HEK293 (cell line): ENCODE measurements at regions not wholly inside any gene's neighbourhood (a gene's known extent, or its start where the extent isn't known, plus 50 kb on each side); places are given as distances from the start of the nearest gene placed in this dataset.

Experiments used
- CTCF ChIA-PET: fragments of 350-600 bp; formaldehyde crosslinking; extraction: SDS; loops from one replicate; lab custom pipeline; 2021; ENCODE audit warnings: antibody characterized with exemption; lab: Yijun Ruan, JAX
- POLR2A ChIA-PET: fragments of 300-600 bp; formaldehyde crosslinking; extraction: SDS; loops from one replicate; lab custom pipeline; 2020; ENCODE audit warnings: antibody characterized with exemption, inconsistent platforms; lab: Yijun Ruan, JAX
- H3K27ac ChIP-seq: fragments of 200-500 bp; sonication (Bioruptor generic); 2 replicates; pipeline ENCODE4 v1.5.1; 2014; ENCODE audit warnings: low read depth, low read length, control low read depth, inconsistent platforms; ENCODE audit errors: extremely low read depth
- H3K36me3 ChIP-seq, 2 experiments: fragments of 200-500 bp in 1 of 2; sonication (Bioruptor generic) in 1 of 2; 1 replicate in 1 of 2; 2 replicates in 1 of 2; pipeline ENCODE4 v1.5.1; 2014 to 2017; ENCODE audit warnings: inconsistent platforms in 2 of 2, low read length in 2 of 2; ENCODE audit not compliant: control insufficient read depth in 2 of 2, insufficient read depth in 1 of 2
- H3K4me1 ChIP-seq: fragments of 200-500 bp; sonication (Bioruptor generic); 2 replicates; pipeline ENCODE4 v1.5.1; 2014; ENCODE audit warnings: mild to moderate bottlenecking, low read length, inconsistent platforms; ENCODE audit not compliant: control insufficient read depth, insufficient read depth
- H3K4me3 ChIP-seq: 2 replicates; pipeline ENCODE4 v1.5.1; 2011; ENCODE audit warnings: low read depth, mild to moderate bottlenecking, control low read depth, low read length, moderate library complexity
- H3K9me3 ChIP-seq: fragments of 200-500 bp; sonication (Bioruptor generic); 2 replicates; pipeline ENCODE4 v1.5.1; 2014; ENCODE audit warnings: low read depth, low read length, inconsistent platforms; ENCODE audit not compliant: control insufficient read depth, insufficient read depth
- BCL6B ChIP-seq: fragments of 450-650 bp; formaldehyde crosslinking; IDR thresholded peaks from 2 replicates; pipeline ENCODE4 v1.5.1; 2017; ENCODE audit warnings: missing biosample characterization, missing genetic modification characterization
- CTCF ChIP-seq: fragments of 450-650 bp; formaldehyde crosslinking; IDR thresholded peaks from 2 replicates; pipeline ENCODE4 v1.5.1; 2016; ENCODE audit warnings: missing biosample characterization, missing genetic modification characterization
- HOXD13 ChIP-seq: sonication (generic); formaldehyde crosslinking; IDR thresholded peaks from 2 replicates; pipeline ENCODE4 v1.8.0; 2022; ENCODE audit warnings: missing genetic modification reagents, borderline replicate concordance
- MZF1 ChIP-seq: fragments of 450-650 bp; formaldehyde crosslinking; IDR thresholded peaks from 2 replicates; pipeline ENCODE4 v1.5.1; 2017; ENCODE audit warnings: missing biosample characterization, missing genetic modification characterization, borderline replicate concordance
- PATZ1 ChIP-seq: fragments of 450-650 bp; formaldehyde crosslinking; IDR thresholded peaks from 2 replicates; pipeline ENCODE4 v1.5.1; 2016; ENCODE audit warnings: missing biosample characterization, missing genetic modification characterization
- WT1 ChIP-seq: fragments of 450-650 bp; formaldehyde crosslinking; IDR thresholded peaks from 2 replicates; pipeline ENCODE4 v1.5.1; 2016; ENCODE audit warnings: missing biosample characterization, missing genetic modification characterization
- ZBTB10 ChIP-seq: fragments of 450-650 bp; formaldehyde crosslinking; IDR thresholded peaks from 2 replicates; pipeline ENCODE4 v1.5.1; 2016; ENCODE audit warnings: missing biosample characterization, missing genetic modification characterization
- ZBTB11 ChIP-seq: fragments of 450-650 bp; formaldehyde crosslinking; conservative IDR thresholded peaks from 2 replicates; pipeline ENCODE4 v1.5.1; 2016; ENCODE audit warnings: low read depth, missing biosample characterization, missing genetic modification characterization
- ZBTB17 ChIP-seq: fragments of 450-650 bp; formaldehyde crosslinking; IDR thresholded peaks from 2 replicates; pipeline ENCODE4 v1.5.1; 2016; ENCODE audit warnings: missing biosample characterization, missing genetic modification characterization
- ZEB2 ChIP-seq: fragments of 450-650 bp; formaldehyde crosslinking; IDR thresholded peaks from 2 replicates; pipeline ENCODE4 v1.5.1; 2016; ENCODE audit warnings: missing biosample characterization, missing genetic modification characterization
- ZNF121 ChIP-seq: fragments of 450-650 bp; formaldehyde crosslinking; IDR thresholded peaks from 2 replicates; pipeline ENCODE4 v1.5.1; 2016; ENCODE audit warnings: missing biosample characterization, missing genetic modification characterization
- ZNF140 ChIP-seq: fragments of 450-650 bp; formaldehyde crosslinking; IDR thresholded peaks from 2 replicates; pipeline ENCODE4 v1.5.1; 2016; ENCODE audit warnings: missing biosample characterization, missing genetic modification characterization
- ZNF174 ChIP-seq: fragments of 450-650 bp; formaldehyde crosslinking; IDR thresholded peaks from 2 replicates; pipeline ENCODE4 v1.5.0; 2017; ENCODE audit warnings: missing biosample characterization, mild to moderate bottlenecking, missing genetic modification characterization
- ZNF2 ChIP-seq: fragments of 450-650 bp; formaldehyde crosslinking; IDR thresholded peaks from 2 replicates; pipeline ENCODE4 v1.5.1; 2016; ENCODE audit warnings: missing biosample characterization, missing genetic modification characterization
- ZNF23 ChIP-seq: fragments of 450-650 bp; formaldehyde crosslinking; IDR thresholded peaks from 2 replicates; pipeline ENCODE4 v1.5.1; 2016; ENCODE audit warnings: missing biosample characterization, missing genetic modification characterization, borderline replicate concordance
- ZNF266 ChIP-seq: fragments of 450-650 bp; formaldehyde crosslinking; IDR thresholded peaks from 2 replicates; pipeline ENCODE4 v1.5.1; 2016; ENCODE audit warnings: missing biosample characterization, missing genetic modification characterization, low read depth
- ZNF350 ChIP-seq: fragments of 450-650 bp; formaldehyde crosslinking; IDR thresholded peaks from 2 replicates; pipeline ENCODE4 v1.5.0; 2017; ENCODE audit warnings: missing biosample characterization, mild to moderate bottlenecking, missing genetic modification characterization
- ZNF48 ChIP-seq: fragments of 450-650 bp; formaldehyde crosslinking; IDR thresholded peaks from 2 replicates; pipeline ENCODE4 v1.5.1; 2016; ENCODE audit warnings: missing biosample characterization, missing genetic modification characterization
- ZNF501 ChIP-seq: fragments of 450-650 bp; formaldehyde crosslinking; IDR thresholded peaks from 2 replicates; pipeline ENCODE4 v1.5.1; 2016; ENCODE audit warnings: missing biosample characterization, missing genetic modification characterization
- ZNF549 ChIP-seq: fragments of 450-650 bp; IDR thresholded peaks from 2 replicates; pipeline ENCODE4 v1.5.1; 2018; ENCODE audit warnings: missing biosample characterization, missing genetic modification characterization, mild to moderate bottlenecking, inconsistent platforms, moderate library complexity
- ZNF580 ChIP-seq: fragments of 450-650 bp; formaldehyde crosslinking; IDR thresholded peaks from 2 replicates; pipeline ENCODE4 v1.5.1; 2016; ENCODE audit warnings: missing biosample characterization, missing genetic modification characterization
- ZNF626 ChIP-seq: fragments of 450-650 bp; sonication (Bioruptor Pico); formaldehyde crosslinking; IDR thresholded peaks from 2 replicates; pipeline ENCODE4 v1.5.1; 2018; ENCODE audit warnings: missing biosample characterization, missing genetic modification characterization, inconsistent platforms
- ZNF658 ChIP-seq: fragments of 450-650 bp; formaldehyde crosslinking; IDR thresholded peaks from 2 replicates; pipeline ENCODE4; 2016; ENCODE audit warnings: missing biosample characterization, missing genetic modification characterization
- ZNF76 ChIP-seq: fragments of 450-650 bp; formaldehyde crosslinking; IDR thresholded peaks from 2 replicates; pipeline ENCODE4; 2016; ENCODE audit warnings: low read depth, missing biosample characterization, missing genetic modification characterization, borderline replicate concordance
- ZNF837 ChIP-seq: fragments of 450-650 bp; formaldehyde crosslinking; IDR thresholded peaks from 2 replicates; pipeline ENCODE4 v1.5.1; 2016; ENCODE audit warnings: missing biosample characterization, missing genetic modification characterization
- ZSCAN30 ChIP-seq: fragments of 450-650 bp; IDR thresholded peaks from 2 replicates; pipeline ENCODE4 v1.5.1; 2018; ENCODE audit warnings: missing biosample characterization, mild to moderate bottlenecking, missing genetic modification characterization, moderate library complexity

GRCh38 chr3:5057857-5058324 is 64.2 kb upstream of the ARL8B start (continued):
- TF ChIP-seq CTCF (peak; percentile 69), ZNF350 (no peak), ZSCAN30 (tag by site-specific recombination) (0 out of 2 replicates have a peak, but pooled peaks have one; percentile 13), PATZ1 (tag by site-specific recombination) (no peak), ZNF626 (tag by site-specific recombination) (no peak), ZNF580 (tag by site-specific recombination) (no peak), HOXD13 (CRISPR knock-in tag) (no peak), ZNF121 (no peak), ZNF501 (tag by site-specific recombination) (no peak), ZNF549 (tag by site-specific recombination) (no peak), MZF1 (tag by site-specific recombination) (no peak), ZEB2 (tag by site-specific recombination) (no peak), ZNF174 (tag by site-specific recombination) (no peak), ZNF266 (tag by site-specific recombination) (no peak), ZNF837 (tag by site-specific recombination) (no peak), ZBTB17 (tag by site-specific recombination) (no peak), ZNF23 (tag by site-specific recombination) (no peak), ZBTB10 (tag by site-specific recombination) (no peak), ZNF48 (tag by site-specific recombination) (no peak), ZNF140 (no peak)
- TF ChIP-seq, all 188 proteins: peak for 8

- Histone ChIP-seq H3K27ac (peak overlapping the region; percentile 10; the same call in 1 of the 2 replicates), H3K4me1 (peaks cover 3% of the 10 kb centered on the region), H3K36me3 (no peaks in the 10 kb centered on the region), H3K9me3 (no peaks in the 10 kb centered on the region), H3K4me3 (no peak overlapping the region)
- CTCF ChIA-PET = interaction anchor here (0.7 to 5.8 kb wide), 16 partner anchors 8 to 453 kb away, joined by 3 to 72 read pairs (median 6); no protein-coding TSS in a partner anchor
- POLR2A ChIA-PET = interaction anchor here (1.3 to 3.0 kb wide), 3 partner anchors 32 to 347 kb away, joined by 4 to 13 read pairs (median 5); partner anchors contain the start of gene BHLHE40
- peak; percentile 47 for TF ChIP-seq ZEB2 (tag by site-specific recombination)
- TF ChIP-seq ZNF76 (tag by site-specific recombination) = no peak
- TF ChIP-seq BCL6B (tag by site-specific recombination) = no peak
- TF ChIP-seq WT1 (tag by site-specific recombination) = peak; percentile 86
- no peak for TF ChIP-seq ZNF2
- no peak for TF ChIP-seq ZBTB11 (tag by site-specific recombination)
- TF ChIP-seq ZNF658 (tag by site-specific recombination) = no peak
Observed at GRCh38 chr3:5058471-5058951, 63.6 kb upstream of the ARL8B start.
